LHCN-M2 (cell line): ENCODE measurements at regions not wholly inside any gene's neighbourhood (a gene's known extent, or its start where the extent isn't known, plus 50 kb on each side); places are given as distances from the start of the nearest gene placed in this dataset.
A peak's percentile ranks its signal among the peaks of the same experiment; 100 is the strongest.
"Not testable (repeated sequence)": the region's sequence is repeated elsewhere in the genome, so short reads cannot be mapped to it uniquely, and the experiment has no call there.

Experiments
- DNase-seq: peaks from one replicate; pipeline ENCODE4 v3.0.0-alpha.2; 2012; ENCODE audit warnings: low read depth

DNA sequence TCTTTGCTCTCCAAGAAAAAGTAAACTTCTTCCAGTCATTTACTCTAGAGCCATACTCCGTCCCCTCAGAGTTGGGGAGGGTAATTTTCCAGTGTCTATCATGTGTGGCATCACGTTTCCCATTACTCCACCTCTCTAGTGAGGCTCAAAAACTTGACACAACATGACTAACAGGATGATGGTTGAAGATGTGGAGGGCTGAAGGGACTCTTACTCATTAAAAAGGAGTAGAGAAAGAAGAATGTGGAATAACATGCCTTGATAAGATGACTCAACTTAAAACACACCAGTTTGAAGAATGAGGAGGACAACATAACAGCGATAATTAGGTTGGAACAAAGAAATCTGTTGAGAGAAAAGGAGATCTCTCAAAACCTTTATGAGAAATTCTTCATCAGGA lies 894.3 kb downstream of the OTOL1 start:
- DNase-seq: peak; percentile 94

DNA sequence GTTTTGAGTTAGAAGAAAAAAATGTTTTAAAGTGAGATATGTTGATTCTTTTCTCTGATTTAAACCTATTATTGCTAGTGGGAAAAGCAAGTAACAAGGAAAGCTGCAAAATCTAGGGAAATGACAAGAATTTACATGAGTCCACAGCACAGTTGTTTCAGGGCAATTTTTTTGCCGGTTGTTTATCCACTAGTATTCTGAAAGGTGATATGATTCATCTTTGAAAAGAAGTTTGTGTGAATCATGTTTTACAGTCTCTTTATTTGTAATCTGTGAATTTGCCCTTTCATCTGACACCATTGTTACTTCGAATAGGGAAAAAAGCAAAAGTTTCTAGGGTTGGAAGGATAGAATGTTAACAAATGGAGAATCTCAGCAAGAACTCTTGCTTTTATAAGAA lies 894.7 kb downstream of the OTOL1 start:
- DNase-seq: peak; percentile 88

DNA sequence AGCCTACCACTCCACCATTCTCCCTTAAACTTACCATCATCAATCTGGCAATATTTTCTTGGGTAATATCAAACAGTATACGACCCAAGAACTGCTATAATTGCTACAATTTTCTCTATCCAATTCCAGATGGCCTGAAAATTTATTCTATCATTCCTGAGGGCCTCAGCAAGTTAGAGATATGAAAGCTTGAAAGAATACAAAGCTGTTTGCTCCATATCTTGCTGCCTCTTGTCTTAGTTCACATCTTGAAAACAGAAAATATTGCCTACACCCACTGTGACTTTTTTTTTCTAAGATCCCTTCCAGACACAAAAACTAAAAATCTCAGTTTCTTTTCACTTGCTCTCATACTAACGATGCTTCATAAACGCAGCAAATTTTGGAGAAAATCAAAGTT lies 898.9 kb downstream of the OTOL1 start:
- DNase-seq: no peak

DNA sequence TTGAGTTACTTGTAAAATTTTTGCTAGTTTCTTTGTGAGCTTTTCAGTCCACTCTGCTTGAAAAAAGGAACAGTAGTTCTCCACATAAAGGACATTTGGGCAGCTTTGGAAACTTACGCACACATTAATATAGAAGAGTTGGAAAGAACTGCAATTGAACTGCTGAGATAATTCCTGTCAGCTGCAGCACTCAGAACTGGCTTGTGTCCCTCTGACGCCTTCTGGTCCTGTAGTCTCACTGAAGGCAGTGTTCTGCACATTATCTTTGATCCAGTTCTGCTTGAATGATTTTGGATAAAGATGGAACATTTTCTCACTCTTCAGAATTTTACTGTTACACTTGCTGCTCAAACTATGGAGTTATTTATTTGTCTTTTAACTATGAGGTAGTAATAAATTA lies 901.9 kb downstream of the OTOL1 start:
- DNase-seq: no peak

DNA sequence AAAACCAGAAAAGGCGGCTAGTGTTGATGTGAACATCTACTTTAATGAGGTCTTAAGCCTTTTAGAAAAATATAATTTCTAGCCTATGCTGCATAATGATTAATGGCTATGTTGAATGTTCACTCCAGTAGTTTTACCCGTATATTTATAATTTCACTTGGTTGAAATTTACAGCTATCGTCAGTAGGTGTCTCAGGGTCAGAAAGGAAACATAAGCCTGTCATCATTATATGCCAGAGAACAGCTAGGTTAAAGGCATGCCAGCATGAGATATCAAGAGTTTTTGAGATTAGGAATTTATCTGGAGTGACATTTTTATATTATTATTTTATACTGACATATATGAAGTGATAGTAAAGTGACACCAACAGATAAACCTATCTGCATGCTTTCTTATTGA lies 904.1 kb downstream of the OTOL1 start:
- DNase-seq: peak; percentile 29

DNA sequence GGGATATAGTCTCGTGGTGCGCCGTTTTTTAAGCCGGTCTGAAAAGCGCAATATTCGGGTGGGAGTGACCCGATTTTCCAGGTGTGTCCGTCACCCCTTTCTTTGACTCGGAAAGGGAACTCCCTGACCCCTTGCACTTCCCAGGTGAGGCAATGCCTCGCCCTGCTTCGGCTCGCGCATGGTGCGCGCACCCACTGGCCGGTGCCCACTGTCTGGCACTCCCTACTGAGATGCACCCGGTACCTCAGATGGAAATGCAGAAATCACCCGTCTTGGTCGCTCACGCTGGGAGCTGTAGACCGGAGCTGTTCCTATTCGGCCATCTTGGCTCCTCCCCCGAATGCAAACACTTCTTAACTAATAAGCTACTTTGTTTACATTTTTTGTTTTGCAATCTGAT lies 914.9 kb downstream of the OTOL1 start:
- not testable (repeated sequence) for DNase-seq

DNA sequence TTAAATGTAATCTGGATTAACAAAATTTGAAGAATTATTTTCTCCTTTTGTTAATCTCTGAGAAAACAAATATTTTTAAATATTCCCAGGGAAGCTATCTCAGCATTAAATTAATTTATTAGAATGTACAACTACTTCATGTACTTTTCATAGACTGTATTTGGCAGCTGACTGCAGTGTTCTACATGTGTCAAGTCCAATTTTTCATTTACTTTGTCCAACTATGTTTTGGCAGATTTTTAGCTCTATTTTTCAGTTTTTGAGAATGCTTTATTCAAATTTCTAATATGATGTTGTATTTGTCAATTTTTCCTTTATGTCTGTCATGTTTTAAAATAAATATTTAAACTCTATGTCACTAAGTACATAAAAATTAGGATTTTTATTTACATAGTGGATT lies 925.1 kb downstream of the OTOL1 start:
- DNase-seq: no peak

DNA sequence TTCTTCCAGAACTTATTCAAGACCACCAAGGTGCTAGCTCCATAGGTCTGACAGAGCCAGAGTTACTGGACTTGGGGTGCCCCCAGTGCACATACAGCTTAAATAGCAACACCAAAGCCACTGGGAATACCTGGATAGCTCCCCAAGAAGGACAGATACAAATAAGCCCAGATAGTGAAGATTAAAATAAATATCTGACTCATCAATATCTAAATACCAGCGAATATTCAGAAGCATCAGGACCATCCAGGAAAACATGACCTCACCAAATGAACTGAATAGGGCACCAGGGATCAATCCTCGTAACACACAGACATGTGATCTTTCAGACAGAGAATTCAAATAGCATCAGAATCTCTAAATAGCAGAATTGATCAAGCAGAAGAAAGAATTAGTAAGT lies 931.6 kb downstream of the OTOL1 start:
- DNase-seq: no peak

DNA sequence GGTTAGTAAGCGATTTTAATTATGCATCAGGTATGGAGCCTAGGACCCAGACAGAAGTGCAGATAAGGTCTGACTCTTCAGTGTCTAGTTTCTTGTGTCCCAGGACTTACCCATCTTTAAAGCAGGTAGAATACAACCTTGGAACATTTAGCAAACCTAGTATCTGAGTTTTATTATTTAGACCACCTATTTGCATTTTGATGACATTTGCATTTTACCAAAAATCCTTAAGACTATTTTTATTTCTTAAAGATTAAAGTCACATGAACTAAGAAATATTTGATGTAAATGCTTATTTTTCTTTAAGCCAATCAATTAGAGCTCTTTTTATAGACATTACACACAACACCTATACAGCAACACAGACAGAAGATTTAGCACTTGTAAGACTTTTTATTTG lies 939.1 kb downstream of the OTOL1 start:
- DNase-seq: no peak

DNA sequence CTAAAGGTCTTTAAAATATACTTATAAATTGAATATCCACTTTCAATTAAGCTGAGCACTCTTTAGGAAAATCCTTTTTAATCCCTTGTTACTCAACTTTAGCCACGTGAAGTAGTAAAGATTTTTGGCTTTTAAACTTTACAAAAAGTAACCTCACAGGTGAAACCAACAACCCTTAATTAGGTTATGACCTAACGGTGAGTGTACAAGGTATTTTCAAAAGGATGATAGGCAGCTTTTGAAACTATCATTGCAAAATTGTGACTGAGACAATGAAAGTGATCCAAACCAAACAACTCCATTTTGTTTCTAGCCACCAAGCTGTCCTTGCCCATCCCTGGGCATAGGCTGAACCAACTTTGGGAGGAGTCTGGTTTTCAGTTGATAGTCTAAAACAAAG lies 940.2 kb downstream of the OTOL1 start:
- DNase-seq: no peak

DNA sequence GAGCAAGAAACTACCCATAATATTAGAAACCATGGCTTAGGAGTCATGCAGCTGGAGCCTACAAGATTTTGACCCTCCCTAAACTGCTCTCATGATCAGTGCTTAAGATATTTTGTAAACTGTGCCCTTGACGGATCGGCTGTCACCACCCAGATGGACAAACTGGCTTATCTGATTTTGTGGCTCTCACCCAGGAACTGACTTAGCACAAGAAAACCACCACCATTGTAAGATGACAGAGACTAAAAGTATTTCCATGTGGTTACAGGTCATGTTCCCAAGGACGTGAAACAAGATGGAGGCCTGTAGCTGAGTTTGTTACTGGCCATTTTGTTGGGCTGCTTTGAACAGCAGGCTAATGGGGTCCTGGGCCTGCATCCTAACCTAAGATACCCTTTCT lies 940.9 kb downstream of the OTOL1 start:
- DNase-seq: peak; percentile 9

DNA sequence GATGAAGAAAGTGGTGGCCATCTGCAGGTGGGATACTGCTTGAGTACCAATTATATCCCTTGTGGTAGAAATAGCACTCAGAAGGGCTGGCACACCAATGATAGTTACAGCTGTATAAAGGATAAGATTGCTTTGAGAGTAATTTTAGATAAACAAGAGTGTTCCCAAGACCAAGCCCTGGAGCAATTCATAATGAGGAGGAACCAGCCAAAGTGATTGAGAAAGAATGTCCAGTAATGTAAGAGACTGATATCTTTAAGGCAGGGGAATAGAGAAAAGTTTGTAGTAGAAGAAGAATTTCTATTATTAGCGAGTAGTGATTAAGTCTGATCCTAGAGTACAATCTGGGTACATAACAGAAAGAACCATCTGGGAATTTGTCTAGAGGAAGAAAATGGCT lies 945.1 kb downstream of the OTOL1 start:
- no peak for DNase-seq

DNA sequence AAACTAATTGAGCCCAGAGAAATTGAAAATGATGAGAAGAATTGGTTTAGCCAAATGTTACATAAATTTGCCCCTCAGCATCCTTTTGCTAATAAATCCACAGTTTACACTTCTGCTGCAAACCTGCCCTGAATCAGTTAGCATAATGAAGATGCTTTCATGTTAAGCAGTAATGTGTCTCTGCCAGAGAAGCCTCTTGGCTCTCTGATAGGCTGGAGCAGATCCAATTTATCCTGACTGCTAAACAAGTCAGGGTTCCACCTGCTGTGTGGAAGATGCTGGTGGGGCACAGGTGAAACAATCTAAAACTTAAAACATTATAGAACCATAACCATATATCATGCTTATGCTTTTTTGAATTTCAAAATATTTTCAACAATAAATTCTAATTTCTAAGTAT lies 946.8 kb downstream of the OTOL1 start:
- no peak for DNase-seq

DNA sequence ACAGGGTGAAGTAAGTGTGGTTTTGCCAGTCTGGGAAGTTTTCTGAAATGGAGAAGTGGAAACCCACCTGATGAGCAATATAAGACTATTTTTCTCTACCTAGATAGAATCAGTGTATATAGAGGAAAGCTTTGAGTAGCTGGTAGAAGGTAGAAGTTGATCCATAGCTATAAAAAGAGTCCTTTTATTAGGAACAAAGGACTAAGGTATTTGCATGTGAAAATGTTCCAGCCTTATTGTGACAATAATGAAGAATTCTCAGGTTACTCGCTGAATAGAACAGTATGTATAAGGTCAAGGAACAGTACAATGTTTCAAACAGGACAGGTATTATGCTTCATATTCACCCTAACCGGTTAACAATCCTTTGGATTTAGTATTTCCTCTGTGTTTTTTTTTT lies 972.2 kb downstream of the OTOL1 start:
- DNase-seq: no peak

DNA sequence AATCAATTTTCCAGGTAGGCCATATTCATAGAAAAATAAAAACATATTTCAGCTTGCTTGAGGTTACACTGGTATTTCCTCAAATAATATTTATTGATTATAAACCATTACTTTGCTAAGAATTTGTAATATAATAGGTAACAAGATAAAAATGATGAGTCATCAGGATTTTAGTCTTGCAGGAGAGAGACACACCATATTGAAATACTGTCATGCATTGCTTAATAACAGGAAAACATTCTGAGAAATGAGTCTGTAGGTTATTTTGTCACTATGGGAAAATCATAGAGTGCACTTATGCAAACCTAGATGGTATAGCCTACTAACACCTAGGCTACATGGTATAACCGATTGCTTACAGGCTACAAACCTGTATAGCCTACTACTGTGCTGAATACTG lies 990.5 kb downstream of the OTOL1 start:
- no peak for DNase-seq

DNA sequence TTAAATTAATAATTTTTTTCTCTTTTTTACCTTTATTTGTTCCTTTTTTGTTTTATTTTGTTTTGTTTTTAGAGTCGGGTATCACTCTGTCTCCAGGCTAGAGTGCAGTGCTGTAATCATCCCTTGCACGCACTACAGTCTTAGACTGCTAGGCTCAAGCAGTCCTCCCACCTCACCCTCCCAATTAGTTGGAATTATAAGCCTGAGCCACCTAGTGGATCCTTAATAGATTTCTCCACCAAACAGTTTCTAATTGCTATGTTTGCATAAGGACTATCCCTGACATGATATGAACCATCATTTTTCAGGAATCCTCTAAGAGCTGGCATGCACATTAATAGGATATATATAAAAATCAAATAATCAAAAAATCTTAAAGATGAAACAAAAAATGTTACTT lies 993.2 kb downstream of the OTOL1 start:
- DNase-seq: peak; percentile 18

DNA sequence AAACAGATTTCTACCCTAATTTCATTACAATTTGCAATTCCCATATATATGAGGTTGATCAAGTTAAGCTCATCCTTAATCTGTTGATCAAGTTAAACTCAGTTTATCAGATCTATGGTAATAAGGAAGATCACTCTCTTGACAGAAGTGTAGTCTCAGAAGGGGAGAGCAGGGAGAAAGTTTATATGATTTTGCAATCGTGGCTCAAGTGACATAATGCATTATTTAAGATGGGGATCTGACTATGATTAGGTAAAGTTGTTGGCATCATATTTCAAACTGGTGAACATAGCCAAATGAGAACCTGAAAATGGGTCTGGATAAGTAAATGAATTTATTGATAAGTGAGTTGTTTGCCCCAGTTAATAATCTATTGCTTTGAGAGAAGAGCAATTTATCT lies 995.3 kb downstream of the OTOL1 start:
- DNase-seq: peak; percentile 25

DNA sequence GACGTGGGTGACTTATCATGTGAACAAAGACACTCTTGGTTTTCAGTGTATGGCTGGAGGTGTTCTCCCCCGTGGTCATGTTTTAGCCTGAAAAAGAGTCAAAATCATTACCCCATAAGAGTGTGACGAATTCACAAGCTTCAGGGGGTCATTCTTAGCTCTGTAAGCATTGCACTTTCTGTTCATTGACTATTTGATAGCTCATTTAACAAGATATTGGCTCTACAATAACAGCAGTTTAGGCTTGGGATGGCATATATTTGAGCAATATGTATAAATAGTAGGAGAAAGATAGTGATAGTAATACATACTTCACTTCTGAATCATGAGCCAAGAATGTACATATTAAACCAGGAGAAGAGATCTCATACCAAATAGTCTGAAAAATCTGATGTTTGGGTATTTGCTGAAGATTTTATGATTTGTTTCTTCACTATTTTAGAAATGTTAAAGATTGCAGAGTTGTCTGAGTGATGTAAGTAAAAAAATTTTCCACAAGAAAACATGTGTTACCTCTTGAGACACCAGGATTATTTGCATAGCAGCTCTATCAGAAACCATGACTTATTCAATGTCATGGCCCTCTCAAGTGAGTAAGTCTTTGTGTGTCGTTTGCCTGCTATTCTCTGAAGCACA lies 996.0 kb downstream of the OTOL1 start:
- peak; percentile 67 for DNase-seq

DNA sequence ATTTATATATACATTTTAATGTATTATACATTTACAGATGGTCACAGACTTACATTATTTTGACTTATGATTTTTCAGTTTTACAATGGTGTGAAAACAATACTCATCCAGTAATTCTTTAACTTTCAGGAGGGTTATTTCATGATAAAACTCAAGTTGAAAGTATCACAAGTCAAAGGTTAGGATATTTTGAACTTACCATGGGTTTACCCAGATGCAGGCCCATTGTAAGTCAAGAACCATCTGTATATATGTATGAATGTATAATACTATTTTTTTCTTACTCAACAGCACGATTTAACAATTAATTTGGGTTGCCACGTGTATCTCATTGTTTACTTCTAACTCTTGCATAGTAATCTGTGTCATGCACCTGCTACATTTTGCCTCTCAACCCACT lies 1002.0 kb downstream of the OTOL1 start:
- DNase-seq: no peak

DNA sequence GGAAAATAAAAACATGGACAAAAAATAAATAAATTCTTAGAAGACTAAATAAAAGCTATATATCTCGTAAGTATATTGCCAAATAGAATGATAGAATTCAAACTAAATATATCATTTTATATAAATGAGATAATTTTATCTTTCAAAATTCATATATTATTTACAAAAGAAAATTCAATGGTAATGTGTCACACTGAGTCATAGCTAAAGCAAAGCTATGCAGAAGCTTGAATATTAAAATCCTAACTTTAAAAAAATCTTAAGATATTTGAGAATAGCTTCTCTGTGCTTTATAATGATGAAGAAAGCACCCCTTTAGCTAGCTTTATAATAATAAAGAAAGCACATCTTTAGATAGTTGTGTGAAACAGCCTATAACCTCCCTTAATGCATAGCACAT lies 1010.8 kb downstream of the OTOL1 start:
- DNase-seq: peak; percentile 16

DNA sequence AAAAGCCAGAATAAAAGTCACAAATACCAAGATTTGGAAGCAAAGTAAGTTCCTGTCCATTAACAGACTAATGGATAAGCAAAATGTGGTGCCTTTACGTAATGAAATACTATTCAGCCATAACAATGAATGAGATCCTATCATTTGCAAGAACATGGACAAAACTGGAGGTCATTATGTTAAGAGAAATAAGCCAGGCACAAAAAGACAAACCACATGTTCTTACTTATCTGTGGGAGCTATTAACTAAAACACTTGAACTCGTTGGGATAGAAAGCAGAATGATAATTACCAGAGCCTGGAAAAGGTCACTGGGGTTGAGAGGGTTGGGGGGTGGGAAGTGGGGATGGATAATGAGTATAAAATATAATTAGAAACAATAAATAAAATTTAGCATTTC lies 1015.9 kb downstream of the OTOL1 start:
- DNase-seq: no peak

DNA sequence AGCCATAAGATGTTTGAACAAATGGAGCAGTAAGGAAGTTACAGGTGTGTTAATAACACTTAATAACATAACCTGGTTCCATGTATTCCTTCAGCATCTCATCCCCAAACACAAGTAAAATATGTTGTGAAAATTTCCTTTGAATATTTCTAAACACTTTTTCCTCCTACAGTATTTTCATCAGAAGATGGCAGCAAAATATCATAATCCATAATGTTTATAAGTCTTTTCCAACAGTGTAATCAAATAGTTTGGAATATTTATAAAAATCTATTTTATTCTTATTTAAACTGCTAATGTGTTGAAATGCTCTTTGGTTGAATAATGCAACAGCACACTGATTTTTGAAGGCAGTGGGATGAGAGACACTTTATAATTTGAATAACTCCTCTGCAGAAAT lies 1020.5 kb downstream of the OTOL1 start:
- peak; percentile 24 for DNase-seq

DNA sequence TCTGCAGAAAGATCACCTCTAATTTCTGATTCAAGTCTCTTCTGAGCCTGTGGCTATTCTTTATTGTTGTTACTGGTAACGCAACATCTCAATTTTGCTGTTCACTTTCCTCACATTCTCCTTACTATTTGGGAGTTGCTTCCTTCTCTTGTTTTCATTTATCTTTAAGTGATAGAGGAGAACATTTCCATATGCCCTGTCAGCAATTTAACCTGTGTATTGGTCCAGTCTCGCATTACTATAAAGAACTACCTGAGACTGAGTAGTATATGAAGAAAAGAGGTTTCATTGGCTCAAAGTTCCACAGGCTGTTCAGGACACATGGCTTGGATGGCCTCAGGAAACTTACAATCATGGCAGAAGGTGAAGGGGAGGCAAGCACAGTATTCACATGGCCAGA lies 1025.1 kb downstream of the OTOL1 start:
- no peak for DNase-seq

DNA sequence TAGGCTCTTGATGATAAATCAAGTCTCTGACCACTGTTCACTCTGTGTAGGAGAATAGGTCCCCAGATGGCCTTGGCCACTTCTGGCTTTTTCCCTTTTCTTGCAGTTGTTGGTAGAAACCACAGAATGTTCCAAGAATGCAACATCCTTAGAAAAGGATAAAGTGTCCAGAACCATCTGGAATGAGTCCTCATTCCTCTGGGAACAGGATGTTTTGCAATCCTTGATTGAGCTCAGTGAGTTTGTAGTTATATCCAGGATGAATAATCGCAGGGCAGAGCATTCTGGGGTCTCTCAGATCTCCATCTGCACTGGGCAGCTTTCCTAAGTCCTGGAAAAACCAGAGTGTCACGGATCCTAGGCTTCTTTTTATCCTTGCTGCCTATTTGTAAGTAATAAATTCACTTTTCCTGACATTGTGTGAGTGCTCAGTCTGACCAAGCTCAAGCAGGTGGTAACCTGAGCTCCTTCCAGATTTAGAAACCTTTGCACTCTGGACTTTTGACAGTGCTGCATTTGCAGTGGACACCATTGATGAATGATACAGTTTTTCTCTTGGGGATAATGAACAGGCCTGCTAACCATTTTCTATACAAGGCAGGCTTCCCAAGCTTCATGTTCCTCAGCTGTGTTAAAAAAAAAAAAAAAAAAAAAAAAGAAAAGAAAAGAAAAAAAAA lies 1028.6 kb downstream of the OTOL1 start:
- peak; percentile 100 for DNase-seq
